ENCODE measurements at regions not wholly inside any gene's neighbourhood (a gene's known extent, or its start where the extent isn't known, plus 50 kb on each side); places are given as distances from the start of the nearest gene placed in this dataset.

DNA sequence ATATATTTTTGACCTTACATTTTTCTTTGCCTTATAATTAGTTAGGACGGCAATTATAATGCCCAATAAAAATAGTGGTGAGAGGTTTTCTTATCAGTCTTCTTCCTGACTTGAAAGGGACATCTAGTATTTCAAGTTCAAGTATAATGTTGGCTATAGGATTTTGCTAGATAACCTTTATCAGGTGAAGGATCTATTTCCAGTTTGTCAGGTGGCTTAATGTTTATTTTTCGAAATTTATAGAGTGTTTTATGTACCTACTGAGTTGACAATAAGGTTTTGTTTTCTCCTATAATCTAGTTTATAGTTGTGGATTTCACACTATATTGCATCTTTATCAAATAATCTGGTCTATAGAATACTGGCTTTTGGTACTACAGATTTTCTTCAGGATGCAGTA is 351.8 kb upstream of the FGF13 start:
- TF ChIP-seq, protein P1, sequence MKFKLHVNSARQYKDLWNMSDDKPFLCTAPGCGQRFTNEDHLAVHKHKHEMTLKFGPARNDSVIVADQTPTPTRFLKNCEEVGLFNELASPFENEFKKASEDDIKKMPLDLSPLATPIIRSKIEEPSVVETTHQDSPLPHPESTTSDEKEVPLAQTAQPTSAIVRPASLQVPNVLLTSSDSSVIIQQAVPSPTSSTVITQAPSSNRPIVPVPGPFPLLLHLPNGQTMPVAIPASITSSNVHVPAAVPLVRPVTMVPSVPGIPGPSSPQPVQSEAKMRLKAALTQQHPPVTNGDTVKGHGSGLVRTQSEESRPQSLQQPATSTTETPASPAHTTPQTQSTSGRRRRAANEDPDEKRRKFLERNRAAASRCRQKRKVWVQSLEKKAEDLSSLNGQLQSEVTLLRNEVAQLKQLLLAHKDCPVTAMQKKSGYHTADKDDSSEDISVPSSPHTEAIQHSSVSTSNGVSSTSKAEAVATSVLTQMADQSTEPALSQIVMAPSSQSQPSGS (IDR thresholded peaks at IDR 0.05; ENCODE audit: low read length): no peak
- TF ChIP-seq SIN3A (conservative IDR thresholded peaks at IDR 0.05 in 1 of 2, IDR thresholded peaks at IDR 0.05 in 1 of 2; ENCODE audit: low read depth in 1 of 2, low read length in 2 of 2) (no peak), HDAC2 (IDR thresholded peaks at IDR 0.05; ENCODE audit: borderline replicate concordance in 1 of 2, low read depth in 2 of 2, low read length in 2 of 2) (no peak), TAF1 (IDR thresholded peaks at IDR 0.05; ENCODE audit: low read depth, low read length) (no peak), NRF1 (IDR thresholded peaks at IDR 0.05; ENCODE audit: low read depth, low read length) (no peak), EZH2 (IDR thresholded peaks at IDR 0.05; ENCODE audit: low read depth, low read length, severe bottlenecking) (no peak), KDM5A (IDR thresholded peaks at IDR 0.05; ENCODE audit: low read length) (no peak)
- TF ChIP-seq, protein P2, sequence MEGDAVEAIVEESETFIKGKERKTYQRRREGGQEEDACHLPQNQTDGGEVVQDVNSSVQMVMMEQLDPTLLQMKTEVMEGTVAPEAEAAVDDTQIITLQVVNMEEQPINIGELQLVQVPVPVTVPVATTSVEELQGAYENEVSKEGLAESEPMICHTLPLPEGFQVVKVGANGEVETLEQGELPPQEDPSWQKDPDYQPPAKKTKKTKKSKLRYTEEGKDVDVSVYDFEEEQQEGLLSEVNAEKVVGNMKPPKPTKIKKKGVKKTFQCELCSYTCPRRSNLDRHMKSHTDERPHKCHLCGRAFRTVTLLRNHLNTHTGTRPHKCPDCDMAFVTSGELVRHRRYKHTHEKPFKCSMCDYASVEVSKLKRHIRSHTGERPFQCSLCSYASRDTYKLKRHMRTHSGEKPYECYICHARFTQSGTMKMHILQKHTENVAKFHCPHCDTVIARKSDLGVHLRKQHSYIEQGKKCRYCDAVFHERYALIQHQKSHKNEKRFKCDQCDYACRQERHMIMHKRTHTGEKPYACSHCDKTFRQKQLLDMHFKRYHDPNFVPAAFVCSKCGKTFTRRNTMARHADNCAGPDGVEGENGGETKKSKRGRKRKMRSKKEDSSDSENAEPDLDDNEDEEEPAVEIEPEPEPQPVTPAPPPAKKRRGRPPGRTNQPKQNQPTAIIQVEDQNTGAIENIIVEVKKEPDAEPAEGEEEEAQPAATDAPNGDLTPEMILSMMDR (IDR thresholded peaks at IDR 0.05; ENCODE audit: control extremely low read depth in 1 of 3, insufficient read depth in 1 of 3, low read depth in 1 of 3, low read length in 3 of 3): no peak
